NCI-H1417 (cell line): ENCODE measurements at regions not wholly inside any gene's neighbourhood (a gene's known extent, or its start where the extent isn't known, plus 50 kb on each side); places are given as distances from the start of the nearest gene placed in this dataset.
"Not testable (repeated sequence)": the region's sequence is repeated elsewhere in the genome, so short reads cannot be mapped to it uniquely, and the experiment has no call there.

Source experiments
- DNase-seq, 3 experiments: peaks; one replicate each; lab custom pipeline; 2025; lab: John Stamatoyannopoulos, UW

DNA sequence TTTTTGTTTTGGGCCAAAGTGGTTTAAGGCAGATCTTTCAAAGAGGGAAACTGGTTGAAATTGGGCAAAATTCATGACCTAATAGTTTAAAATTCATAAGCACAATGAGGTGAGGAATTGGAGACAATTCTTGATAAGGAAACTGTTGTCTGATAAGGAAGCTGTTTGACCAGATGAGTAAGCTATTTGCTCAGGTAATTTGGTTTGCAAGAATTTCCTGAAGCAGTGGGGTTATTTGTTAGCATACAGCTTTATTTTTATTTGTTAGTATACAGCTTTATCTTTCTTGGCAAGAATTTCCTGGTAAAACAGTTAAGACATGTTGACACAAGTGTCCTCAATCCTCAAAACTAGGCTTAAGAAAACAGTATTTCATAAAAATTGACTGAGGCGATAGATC lies 559.0 kb downstream of the GALC start:
- no peak for DNase-seq

- DNase-seq: no peak
These were observed 560.3 kb downstream of the GALC start for GRCh38 chr14:87432698-87433097.

- no peak for DNase-seq
These were observed 562.2 kb downstream of the GALC start for GRCh38 chr14:87430810-87431209.

DNA sequence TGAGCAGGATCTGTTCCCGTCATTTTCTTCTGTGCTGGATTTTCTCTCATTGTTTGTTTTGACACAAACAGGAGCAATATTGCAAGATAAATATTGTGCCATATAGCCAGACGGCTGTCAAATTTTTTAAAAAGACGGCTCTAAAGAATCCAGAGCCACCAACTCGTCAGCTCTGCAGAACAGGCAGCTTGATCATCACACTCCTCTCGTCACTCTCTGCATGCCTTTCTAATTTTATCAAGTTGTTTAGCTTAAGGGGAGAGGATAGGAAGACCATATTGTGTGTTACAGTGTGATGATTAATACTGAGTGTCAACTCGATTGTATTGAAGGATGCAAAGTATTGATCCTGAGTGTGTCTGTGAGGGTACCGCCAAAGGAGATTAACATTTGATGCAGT lies 562.8 kb downstream of the GALC start:
- no peak for DNase-seq

DNA sequence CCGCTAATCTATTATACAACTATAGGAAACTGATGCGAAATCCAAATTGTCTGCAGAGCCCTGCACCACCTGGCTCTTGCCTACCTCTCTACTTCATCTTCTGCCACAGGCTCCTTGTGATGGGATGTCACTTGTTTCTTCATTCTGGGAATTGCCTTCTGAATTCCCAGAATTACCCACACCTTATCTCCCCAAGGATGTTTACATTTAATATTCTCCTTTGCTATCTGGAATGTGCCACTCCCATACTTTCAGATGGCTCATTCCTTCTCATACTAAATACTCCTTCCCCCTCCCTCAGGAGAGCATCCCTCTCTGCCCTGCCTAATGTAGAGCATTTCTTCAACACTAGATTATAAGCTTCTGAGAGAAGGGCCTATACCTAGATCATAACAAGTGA lies 573.1 kb downstream of the GALC start:
- no peak for DNase-seq

GRCh38 chr14:87411370-87411769 lies 581.6 kb downstream of the GALC start:
- no peak for DNase-seq

GRCh38 chr14:87409393-87409792 lies 583.6 kb downstream of the GALC start:
- no peak for DNase-seq

- DNase-seq: no peak
These were observed 585.6 kb downstream of the GALC start for GRCh38 chr14:87407344-87407743.

DNA sequence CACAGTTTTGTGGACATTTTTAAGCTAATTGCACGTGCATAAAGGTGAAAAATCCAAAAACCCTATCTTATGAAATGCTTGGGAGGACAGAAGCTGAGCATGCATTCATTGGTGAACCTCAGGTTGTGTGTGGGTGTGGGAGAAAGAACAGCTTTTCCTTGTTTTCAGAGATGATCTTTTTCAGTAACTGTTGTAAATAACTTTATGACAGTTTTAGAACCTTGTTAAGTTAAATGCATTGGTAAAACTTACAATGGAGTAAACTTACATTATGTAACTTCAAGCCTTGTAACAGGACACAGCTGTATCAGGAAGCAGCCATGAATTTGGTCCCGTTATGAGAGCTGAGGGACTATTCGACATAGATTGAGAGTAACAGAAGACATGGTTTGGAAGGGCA lies 587.4 kb downstream of the GALC start:
- DNase-seq: no peak

DNA sequence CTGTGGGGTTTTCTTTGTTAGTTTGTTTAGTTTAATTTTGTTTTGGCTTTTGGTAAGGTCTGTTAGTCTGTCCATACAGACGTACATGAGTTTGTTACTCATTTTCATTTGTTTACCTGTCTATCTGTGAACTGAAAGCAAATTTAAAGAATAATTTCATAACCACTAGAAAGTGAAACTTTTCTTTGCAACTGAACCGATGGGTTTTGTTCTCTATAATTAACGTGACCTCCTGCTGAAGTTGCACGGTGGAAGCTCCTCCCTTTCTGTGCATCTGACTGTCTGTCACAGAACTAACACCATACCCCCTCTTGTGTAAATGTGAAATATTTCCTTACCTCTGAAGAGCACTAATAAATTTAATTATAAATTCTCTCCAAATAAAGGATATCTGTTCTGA lies 595.5 kb downstream of the GALC start:
- DNase-seq: peak in 2 of 3 experiments; percentile 10 to 57

DNA sequence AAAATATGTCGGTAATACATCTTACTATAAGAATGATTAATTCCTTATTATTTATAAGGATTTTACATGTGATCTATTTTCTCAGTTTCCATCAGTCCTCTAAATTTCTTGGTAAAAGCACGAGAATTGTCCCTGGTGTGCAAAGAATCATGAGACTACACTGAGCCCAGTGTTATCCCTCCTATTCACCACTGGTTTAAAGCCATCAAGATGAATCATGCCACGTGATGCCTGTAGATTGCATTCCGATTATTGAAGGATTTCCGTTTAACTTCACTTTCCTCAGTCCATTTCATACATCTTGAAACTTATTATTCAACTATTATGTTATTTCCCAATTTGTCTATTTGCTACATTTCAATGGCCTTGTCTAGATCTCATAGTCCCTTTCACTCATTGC lies 601.9 kb downstream of the GALC start:
- no peak for DNase-seq

GRCh38 chr14:87388946-87389345 lies 604.0 kb downstream of the GALC start:
- peak in 1 of 3 experiments; percentile 6 for DNase-seq

DNA sequence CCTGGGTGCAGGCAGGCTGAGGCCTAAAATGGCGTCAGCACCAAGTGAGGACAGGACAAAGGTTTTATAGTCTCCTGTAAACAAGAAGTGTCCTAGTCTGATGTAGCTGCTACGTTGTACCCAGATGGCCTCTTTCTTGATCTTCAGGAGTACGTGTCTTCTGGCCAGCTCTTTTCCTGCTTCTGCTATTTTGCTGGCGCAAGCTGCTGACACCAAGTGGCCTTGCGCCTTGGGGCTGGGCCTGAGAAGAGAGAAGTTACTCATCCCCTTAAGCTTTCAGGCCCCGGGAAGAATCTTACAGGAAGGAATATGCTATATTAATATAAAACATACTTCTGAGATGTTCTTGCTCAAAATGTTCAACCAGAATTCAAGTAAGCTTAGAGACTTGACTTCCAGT lies 605.2 kb downstream of the GALC start:
- DNase-seq: no peak

DNA sequence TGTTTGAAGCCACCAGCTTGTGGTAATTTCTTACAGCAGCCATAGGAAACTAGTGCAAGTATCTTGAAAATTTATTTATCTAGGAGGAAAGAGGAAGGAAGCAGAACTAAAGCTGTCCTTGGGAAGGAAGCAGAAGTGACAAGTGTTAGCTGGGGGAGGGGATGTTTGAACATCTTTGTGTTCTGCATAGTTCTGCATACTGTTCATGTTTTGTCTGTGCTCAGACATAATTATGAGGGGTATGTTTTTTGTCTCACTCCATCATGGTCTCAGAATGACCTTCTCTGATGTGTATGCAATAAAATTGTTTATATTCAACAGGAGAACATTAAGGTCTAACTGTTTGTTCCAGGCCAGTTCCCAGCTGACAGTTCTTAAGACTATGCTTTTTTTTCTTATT lies 606.5 kb downstream of the GALC start:
- no peak for DNase-seq

DNA sequence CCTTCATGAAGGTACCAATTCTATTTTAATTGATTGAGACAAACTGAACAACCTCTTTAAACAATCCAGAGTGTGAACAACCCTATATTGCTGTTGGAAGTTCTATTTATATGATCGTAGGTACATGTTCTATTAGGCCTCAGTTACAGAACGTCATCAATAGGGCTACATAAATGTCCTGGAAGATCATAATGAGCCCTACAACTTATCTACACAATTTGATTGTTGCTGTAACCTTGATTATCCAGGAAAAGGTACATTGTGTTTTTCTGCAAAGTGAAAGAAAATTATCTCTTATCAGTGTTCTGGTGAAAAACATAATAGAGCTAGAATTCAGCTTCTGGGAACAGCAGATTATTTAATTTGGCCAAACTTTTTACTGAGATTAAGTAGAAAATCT lies 612.9 kb downstream of the GALC start:
- no peak for DNase-seq

DNA sequence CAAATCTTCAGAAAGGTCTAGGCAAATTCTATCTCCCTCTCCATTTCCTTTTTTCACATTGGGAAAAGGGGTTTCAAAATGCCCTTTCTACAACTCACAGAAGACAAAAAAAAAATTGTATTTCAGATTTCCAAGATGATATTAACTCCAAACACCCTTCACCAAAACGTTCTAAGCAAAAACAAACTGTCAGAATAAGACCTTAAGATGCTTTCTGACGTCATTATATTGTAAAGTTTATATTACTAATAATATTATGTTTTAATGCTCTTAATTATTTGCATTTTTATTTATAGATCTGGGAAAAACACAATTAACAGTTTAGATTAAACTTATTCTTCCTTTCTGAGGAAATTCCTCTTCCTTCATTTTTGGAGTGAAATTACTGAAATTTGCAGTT lies 624.2 kb downstream of the GALC start:
- DNase-seq: no peak

DNA sequence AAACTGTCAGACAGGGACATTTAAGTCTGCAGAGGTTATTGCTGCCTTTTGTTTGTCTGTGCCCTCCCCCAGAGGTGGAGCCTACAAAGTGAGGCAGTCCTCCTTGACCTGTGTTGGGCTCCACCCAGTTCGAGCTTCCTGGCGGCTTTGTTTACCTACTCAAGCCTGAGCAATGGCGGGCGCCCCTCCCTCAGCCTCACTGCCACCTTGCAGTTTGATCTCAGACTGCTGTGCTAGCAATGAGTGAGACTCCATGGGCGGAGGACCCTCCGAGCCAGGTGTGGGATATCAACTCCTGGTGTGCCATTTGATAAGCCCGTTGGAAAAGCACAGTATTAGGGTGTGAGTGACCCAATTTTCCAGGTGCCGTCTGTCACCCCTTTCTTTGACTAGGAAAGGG lies 632.7 kb downstream of the GALC start:
- DNase-seq: not testable (repeated sequence)

GRCh38 chr14:87351007-87351406 lies 642.0 kb downstream of the GALC start:
- DNase-seq: no peak

GRCh38 chr14:87349921-87350320 lies 643.1 kb downstream of the GALC start:
- DNase-seq: peak in 2 of 3 experiments; percentile 65 to 85

GRCh38 chr14:87343652-87344051 lies 649.3 kb downstream of the GALC start:
- no peak for DNase-seq

- DNase-seq: no peak
These were observed 657.8 kb downstream of the GALC start for GRCh38 chr14:87334997-87335685.

- DNase-seq: no peak
These were observed 661.0 kb downstream of the GALC start for GRCh38 chr14:87331991-87332390.

- DNase-seq: peak in 2 of 3 experiments; percentile 79 to 98
These were observed 667.2 kb downstream of the GALC start for GRCh38 chr14:87325741-87326140.

- no peak for DNase-seq
These were observed 669.8 kb downstream of the GALC start for GRCh38 chr14:87323191-87323590.
